Activated CD4-positive, alpha-beta T cell treated with anti-CD3 and anti-CD28 coated beads, Interleukin-2, Interleukin-4, amounts not matched to agents 100 ng/mL and 50 ng/mL, durations not matched to agents 16 hours and 8 hours (primary cell): ENCODE measurements at regions not wholly inside any gene's neighbourhood (a gene's known extent, or its start where the extent isn't known, plus 50 kb on each side); places are given as distances from the start of the nearest gene placed in this dataset.

ENCODE experiments used
- DNase-seq: peaks from one replicate; pipeline ENCODE4 v3.0.0-alpha.2; 2020; ENCODE audit warnings: low spot score

GRCh38 chr3:933326-933725 is 159.5 kb upstream of the CNTN6 start:
- DNase-seq: no peak

- DNase-seq: no peak
Measured at GRCh38 chr3:944786-945185, 148.0 kb upstream of the CNTN6 start.

- no peak for DNase-seq
Measured at GRCh38 chr3:945738-946137, 147.1 kb upstream of the CNTN6 start.

GRCh38 chr3:952906-953305 is 139.9 kb upstream of the CNTN6 start:
- DNase-seq: no peak

- no peak for DNase-seq
Measured at GRCh38 chr3:963255-963654, 129.6 kb upstream of the CNTN6 start.

- no peak for DNase-seq
Measured at GRCh38 chr3:963755-964154, 129.1 kb upstream of the CNTN6 start.

- DNase-seq: no peak
Measured at GRCh38 chr3:965826-966225, 127.0 kb upstream of the CNTN6 start.

GRCh38 chr3:966341-966740 is 126.5 kb upstream of the CNTN6 start:
- DNase-seq: no peak

GRCh38 chr3:973340-973739 is 119.5 kb upstream of the CNTN6 start:
- no peak for DNase-seq

- no peak for DNase-seq
Measured at GRCh38 chr3:976006-976405, 116.8 kb upstream of the CNTN6 start.

GRCh38 chr3:981156-981555 is 111.7 kb upstream of the CNTN6 start:
- DNase-seq: no peak

GRCh38 chr3:988785-989184 is 104.0 kb upstream of the CNTN6 start:
- no peak for DNase-seq

- DNase-seq: no peak
Measured at GRCh38 chr3:992871-993270, 100.0 kb upstream of the CNTN6 start.

GRCh38 chr3:1002010-1002409 is 90.8 kb upstream of the CNTN6 start:
- no peak for DNase-seq

GRCh38 chr3:1007866-1008265 is 85.0 kb upstream of the CNTN6 start:
- no peak for DNase-seq

- no peak for DNase-seq
Measured at GRCh38 chr3:1010228-1010627, 82.6 kb upstream of the CNTN6 start.

GRCh38 chr3:1015826-1016225 is 77.0 kb upstream of the CNTN6 start:
- no peak for DNase-seq

GRCh38 chr3:1017870-1018269 is 75.0 kb upstream of the CNTN6 start:
- no peak for DNase-seq

GRCh38 chr3:1019157-1019556 is 73.7 kb upstream of the CNTN6 start:
- DNase-seq: no peak

GRCh38 chr3:1026395-1026794 is 66.4 kb upstream of the CNTN6 start:
- no peak for DNase-seq

GRCh38 chr3:1036207-1036826 is 56.5 kb upstream of the CNTN6 start:
- DNase-seq: no peak

- DNase-seq: no peak
Measured at GRCh38 chr3:1037631-1038030, 55.2 kb upstream of the CNTN6 start.
